ENCODE measurements at regions not wholly inside any gene's neighbourhood (a gene's known extent, or its start where the extent isn't known, plus 50 kb on each side); places are given as distances from the start of the nearest gene placed in this dataset.
"Not testable (repeated sequence)": the region's sequence is repeated elsewhere in the genome, so short reads cannot be mapped to it uniquely, and the experiment has no call there.

- no peak for DNase-seq (ENCODE audit: low spot score)
Observed at GRCh38 chr16:88128556-88128955, 177.3 kb downstream of the BANP start.

GRCh38 chr16:88129133-88129532, 177.9 kb downstream of the BANP start:
- not testable (repeated sequence) for DNase-seq (ENCODE audit: low spot score)

- DNase-seq (ENCODE audit: low spot score): no peak
Observed at GRCh38 chr16:88130016-88130415, 178.8 kb downstream of the BANP start.

- no peak for DNase-seq (ENCODE audit: low spot score)
Observed at GRCh38 chr16:88130681-88131080, 179.4 kb downstream of the BANP start.

GRCh38 chr16:88131256-88131655, 180.0 kb downstream of the BANP start:
- no peak for DNase-seq (ENCODE audit: low spot score)

- no peak for DNase-seq (ENCODE audit: low spot score)
Observed at GRCh38 chr16:88131966-88132365, 180.7 kb downstream of the BANP start.

- DNase-seq (ENCODE audit: low spot score): no peak
Observed at GRCh38 chr16:88132836-88133506, 181.7 kb downstream of the BANP start.

GRCh38 chr16:88133507-88133843, 182.2 kb downstream of the BANP start:
- DNase-seq (ENCODE audit: low spot score): no peak

GRCh38 chr16:88134172-88134898, 183.1 kb downstream of the BANP start:
- not testable (repeated sequence) for DNase-seq (ENCODE audit: low spot score)

GRCh38 chr16:88134899-88135682, 183.9 kb downstream of the BANP start:
- DNase-seq (ENCODE audit: low spot score): not testable (repeated sequence)

- not testable (repeated sequence) for DNase-seq (ENCODE audit: low spot score)
Observed at GRCh38 chr16:88136211-88136713, 185.0 kb downstream of the BANP start.

- not testable (repeated sequence) for DNase-seq (ENCODE audit: low spot score)
Observed at GRCh38 chr16:88136939-88137338, 185.7 kb downstream of the BANP start.

GRCh38 chr16:88139141-88139540, 187.9 kb downstream of the BANP start:
- DNase-seq (ENCODE audit: low spot score): not testable (repeated sequence)

- not testable (repeated sequence) for DNase-seq (ENCODE audit: low spot score)
Observed at GRCh38 chr16:88140195-88140594, 189.0 kb downstream of the BANP start.

- DNase-seq (ENCODE audit: low spot score): no peak
Observed at GRCh38 chr16:88141580-88141979, 190.3 kb downstream of the BANP start.

- DNase-seq (ENCODE audit: low spot score): not testable (repeated sequence)
Observed at GRCh38 chr16:88142056-88142935, 191.1 kb downstream of the BANP start.

GRCh38 chr16:88143122-88144027, 192.1 kb downstream of the BANP start:
- DNase-seq (ENCODE audit: low spot score): not testable (repeated sequence)

- DNase-seq (ENCODE audit: low spot score): no peak
Observed at GRCh38 chr16:88144028-88144511, 192.8 kb downstream of the BANP start.

- not testable (repeated sequence) for DNase-seq (ENCODE audit: low spot score)
Observed at GRCh38 chr16:88145376-88145775, 194.1 kb downstream of the BANP start.

- not testable (repeated sequence) for DNase-seq (ENCODE audit: low spot score)
Observed at GRCh38 chr16:88145824-88146405, 194.7 kb downstream of the BANP start.

All from A172 (cell line).